H9 (cell line): ENCODE measurements at regions not wholly inside any gene's neighbourhood (a gene's known extent, or its start where the extent isn't known, plus 50 kb on each side); places are given as distances from the start of the nearest gene placed in this dataset.

Experiments used
- DNase-seq: peaks from one replicate; pipeline ENCODE4 v3.0.0-alpha.2; 2017
- H2AFZ ChIP-seq: one replicate; pipeline ENCODE4 v1.6.1; 2013; ENCODE audit warnings: mild to moderate bottlenecking, low read length, control low read depth, moderate library complexity
- H2AK5ac ChIP-seq: 2 replicates; pipeline ENCODE4 v1.6.1; 2013; ENCODE audit warnings: low read length, control low read depth, mixed read lengths; ENCODE audit not compliant: insufficient read length
- H2BK120ac ChIP-seq: one replicate; pipeline ENCODE4 v1.6.1; 2013; ENCODE audit warnings: low read depth, mild to moderate bottlenecking, low read length, control low read depth, inconsistent platforms; ENCODE audit not compliant: poor library complexity, severe bottlenecking
- H2BK12ac ChIP-seq: 2 replicates; pipeline ENCODE4 v1.6.1; 2013; ENCODE audit warnings: low read length, control low read depth, mixed read lengths, low read depth; ENCODE audit not compliant: insufficient read length
- H2BK15ac ChIP-seq: 2 replicates; pipeline ENCODE4 v1.6.1; 2013; ENCODE audit warnings: low read depth, low read length, control low read depth
- H2BK20ac ChIP-seq: one replicate; pipeline ENCODE4 v1.6.1; 2013; ENCODE audit warnings: low read depth, mild to moderate bottlenecking, low read length, control low read depth, inconsistent platforms; ENCODE audit not compliant: poor library complexity, severe bottlenecking
- H2BK5ac ChIP-seq: 2 replicates; pipeline ENCODE4 v1.6.1; 2013; ENCODE audit warnings: low read length, control low read depth, mixed read lengths; ENCODE audit not compliant: insufficient read length
- H3K14ac ChIP-seq: 2 replicates; pipeline ENCODE4 v1.6.1; 2013; ENCODE audit warnings: low read length, control low read depth; ENCODE audit not compliant: insufficient read depth
- H3K18ac ChIP-seq: 2 replicates; pipeline ENCODE4 v1.6.1; 2013; ENCODE audit warnings: low read depth, mild to moderate bottlenecking, mixed read lengths, low read length, control low read depth; ENCODE audit not compliant: insufficient read length
- H3K23ac ChIP-seq: 2 replicates; pipeline ENCODE4 v1.6.1; 2013; ENCODE audit warnings: low read length, control low read depth, mixed read lengths, low read depth; ENCODE audit not compliant: insufficient read length
- H3K23me2 ChIP-seq: 2 replicates; pipeline ENCODE4 v1.6.1; 2013; ENCODE audit warnings: low read depth, mild to moderate bottlenecking, mixed read lengths, low read length, control low read depth; ENCODE audit not compliant: insufficient read length, poor library complexity, severe bottlenecking
- H3K27ac ChIP-seq: 2 replicates; pipeline ENCODE4 v1.5.1; 2013; ENCODE audit warnings: low read length, control low read depth, mixed read lengths, low read depth; ENCODE audit not compliant: insufficient read length
- H3K27me3 ChIP-seq: 2 replicates; pipeline ENCODE4 v1.6.1; 2013; ENCODE audit warnings: low read length, control low read depth, inconsistent platforms; ENCODE audit not compliant: insufficient read depth
- H3K4ac ChIP-seq: 2 replicates; pipeline ENCODE4 v1.6.1; 2013; ENCODE audit warnings: low read depth, mild to moderate bottlenecking, control low read depth, inconsistent platforms, low read length, moderate library complexity
- H3K4me1 ChIP-seq: 2 replicates; pipeline ENCODE4 v1.6.1; 2013; ENCODE audit warnings: low read length, control low read depth, inconsistent platforms; ENCODE audit not compliant: insufficient read depth
- H3K4me2 ChIP-seq: 2 replicates; pipeline ENCODE4 v1.6.1; 2013; ENCODE audit warnings: low read length, control low read depth, mixed read lengths; ENCODE audit not compliant: insufficient read length, insufficient read depth
- H3K56ac ChIP-seq: 2 replicates; pipeline ENCODE4 v1.6.1; 2013; ENCODE audit warnings: low read depth, mild to moderate bottlenecking, mixed read lengths, low read length, control low read depth; ENCODE audit not compliant: insufficient read length
- H3K79me1 ChIP-seq: 2 replicates; pipeline ENCODE4 v1.6.1; 2013; ENCODE audit warnings: low read depth, mild to moderate bottlenecking, moderate library complexity, low read length, control low read depth, inconsistent platforms; ENCODE audit not compliant: insufficient read depth, poor library complexity, severe bottlenecking
- H3K79me2 ChIP-seq: 2 replicates; pipeline ENCODE4 v1.6.1; 2013; ENCODE audit warnings: low read length, control low read depth, inconsistent platforms; ENCODE audit not compliant: insufficient read depth
- H3K9ac ChIP-seq: 2 replicates; pipeline ENCODE4 v1.6.1; 2013; ENCODE audit warnings: low read length, control low read depth, mixed read lengths; ENCODE audit not compliant: insufficient read length; ENCODE audit errors: extremely low read depth
- H3K9me3 ChIP-seq: one replicate; pipeline ENCODE4 v1.6.1; 2013; ENCODE audit warnings: low read depth, low read length, inconsistent platforms; ENCODE audit not compliant: control insufficient read depth
- H3T11ph ChIP-seq: one replicate; pipeline ENCODE4 v1.6.1; 2013; ENCODE audit warnings: mild to moderate bottlenecking, low read length, control low read depth, inconsistent platforms
- H4K20me1 ChIP-seq: one replicate; pipeline ENCODE4 v1.6.1; 2013; ENCODE audit not compliant: control insufficient read depth, insufficient read length, insufficient read depth
- H4K5ac ChIP-seq: 2 replicates; pipeline ENCODE4 v1.6.1; 2013; ENCODE audit warnings: low read depth, mild to moderate bottlenecking, mixed read lengths, low read length, control low read depth; ENCODE audit not compliant: insufficient read length
- H4K8ac ChIP-seq: replicated peaks from 2 replicates; pipeline ENCODE4 v1.6.1; 2013; ENCODE audit warnings: low read length, control low read depth, mixed read lengths, low read depth; ENCODE audit not compliant: insufficient read length
- H4K91ac ChIP-seq: 2 replicates; pipeline ENCODE4 v1.6.1; 2013; ENCODE audit warnings: low read depth, mild to moderate bottlenecking, moderate library complexity, mixed read lengths, low read length, control low read depth; ENCODE audit not compliant: insufficient read length
- H3K27ac Mint-ChIP-seq, 3 experiments: 2 replicates in 2 of 3; 3 replicates in 1 of 3; pipeline ENCODE4 v1.8.0; 2020 to 2021; ENCODE audit warnings: mixed read lengths in 3 of 3, mild to moderate bottlenecking in 1 of 3, moderate library complexity in 1 of 3
- H3K27me3 Mint-ChIP-seq: 2 replicates; pipeline ENCODE4 v1.8.0; 2021; ENCODE audit warnings: low read depth, mild to moderate bottlenecking, moderate library complexity, mixed read lengths
- H3K36me3 Mint-ChIP-seq, 3 experiments: 2 replicates in 2 of 3; 3 replicates in 1 of 3; pipeline ENCODE4 v1.8.0; 2020 to 2021; ENCODE audit warnings: low read depth in 3 of 3, mixed read lengths in 3 of 3; ENCODE audit not compliant: insufficient read depth in 1 of 3
- H3K4me1 Mint-ChIP-seq, 2 experiments: 2 replicates each; pipeline ENCODE4 v1.8.0; 2020; ENCODE audit warnings: mixed read lengths in 2 of 2
- H3K4me3 Mint-ChIP-seq, 2 experiments: 2 replicates in 1 of 2; 3 replicates in 1 of 2; pipeline ENCODE4 v1.8.0; 2020 to 2021; ENCODE audit warnings: mild to moderate bottlenecking in 2 of 2, mixed read lengths in 2 of 2, moderate library complexity in 1 of 2
- H3K9me3 Mint-ChIP-seq, 2 experiments: 2 replicates in 1 of 2; 3 replicates in 1 of 2; pipeline ENCODE4 v1.8.0; 2020; ENCODE audit warnings: mild to moderate bottlenecking in 2 of 2, mixed read lengths in 2 of 2, moderate library complexity in 1 of 2
- WGBS: extraction: QIAGEN DNeasy Blood & Tissue Kit; methylation state at CpG from one replicate; pipeline ENCODE4 v1.1.7; 2013; ENCODE audit warnings: missing lambda C conversion rate, low lambda C conversion rate, mixed read lengths; ENCODE audit not compliant: insufficient read length; ENCODE audit errors: extremely low coverage; 5-methylcytosine and 5-hydroxymethylcytosine counted together
- TF ChIP-seq, protein P1 (sequence below): fragments of 200-600 bp; sonication (generic); conservative IDR thresholded peaks from 3 replicates; pipeline ENCODE4 v1.8.0; 2021; ENCODE audit warnings: antibody characterized with exemption, mild to moderate bottlenecking

DNA sequence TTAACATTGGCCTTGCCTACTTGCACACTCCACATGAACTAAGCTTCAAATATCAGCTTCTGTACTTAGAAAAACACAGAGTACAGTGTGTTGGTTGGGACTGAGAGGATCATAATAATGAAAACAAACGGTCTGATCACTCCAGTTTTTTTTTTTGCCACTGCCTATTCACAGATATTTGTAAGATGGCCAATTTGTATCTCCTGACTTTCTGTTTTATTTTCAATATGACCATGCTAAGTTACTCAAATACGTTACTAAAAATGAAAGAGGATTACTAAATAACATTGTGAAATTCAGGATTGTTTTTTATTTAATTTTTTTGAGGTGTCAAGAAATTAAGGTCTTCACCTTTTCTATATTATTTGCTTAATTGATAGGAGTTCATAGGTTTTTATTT, 595.1 kb downstream of the TUSC7 start:
- H3K27ac ChIP-seq = no peak overlapping the region
- H3K27me3 ChIP-seq = no peaks in the 10 kb centered on the region
- Mint-ChIP-seq H3K36me3 (no peaks in the 10 kb centered on the region), H3K4me3 (no peak overlapping the region), H3K27ac (no peak overlapping the region), H3K27me3 (no peaks in the 10 kb centered on the region), H3K9me3 (no peaks in the 10 kb centered on the region), H3K4me1 (no peaks in the 10 kb centered on the region)
- no peaks in the 10 kb centered on the region for H3K9me3 ChIP-seq
- H3K23ac ChIP-seq = no peak overlapping the region
- no peak overlapping the region for H2AK5ac ChIP-seq
- H2BK20ac ChIP-seq = no peak overlapping the region
- H3K14ac ChIP-seq = no peak overlapping the region
- TF ChIP-seq, protein P1, sequence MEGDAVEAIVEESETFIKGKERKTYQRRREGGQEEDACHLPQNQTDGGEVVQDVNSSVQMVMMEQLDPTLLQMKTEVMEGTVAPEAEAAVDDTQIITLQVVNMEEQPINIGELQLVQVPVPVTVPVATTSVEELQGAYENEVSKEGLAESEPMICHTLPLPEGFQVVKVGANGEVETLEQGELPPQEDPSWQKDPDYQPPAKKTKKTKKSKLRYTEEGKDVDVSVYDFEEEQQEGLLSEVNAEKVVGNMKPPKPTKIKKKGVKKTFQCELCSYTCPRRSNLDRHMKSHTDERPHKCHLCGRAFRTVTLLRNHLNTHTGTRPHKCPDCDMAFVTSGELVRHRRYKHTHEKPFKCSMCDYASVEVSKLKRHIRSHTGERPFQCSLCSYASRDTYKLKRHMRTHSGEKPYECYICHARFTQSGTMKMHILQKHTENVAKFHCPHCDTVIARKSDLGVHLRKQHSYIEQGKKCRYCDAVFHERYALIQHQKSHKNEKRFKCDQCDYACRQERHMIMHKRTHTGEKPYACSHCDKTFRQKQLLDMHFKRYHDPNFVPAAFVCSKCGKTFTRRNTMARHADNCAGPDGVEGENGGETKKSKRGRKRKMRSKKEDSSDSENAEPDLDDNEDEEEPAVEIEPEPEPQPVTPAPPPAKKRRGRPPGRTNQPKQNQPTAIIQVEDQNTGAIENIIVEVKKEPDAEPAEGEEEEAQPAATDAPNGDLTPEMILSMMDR = no peak
- H4K8ac ChIP-seq = no peak overlapping the region
- no peak overlapping the region for H3K9ac ChIP-seq
- H3K23me2 ChIP-seq = no peaks in the 10 kb centered on the region
- no peak overlapping the region for H3K4me2 ChIP-seq
- H3T11ph ChIP-seq = no peak overlapping the region
- H2BK12ac ChIP-seq = no peak overlapping the region
- no peak overlapping the region for H3K18ac ChIP-seq
- H3K79me1 ChIP-seq = no peaks in the 10 kb centered on the region
- H3K79me2 ChIP-seq = no peaks in the 10 kb centered on the region
- no peak overlapping the region for H2BK120ac ChIP-seq
- no peak overlapping the region for H3K56ac ChIP-seq
- no peak for DNase-seq
- no peak overlapping the region for H3K4ac ChIP-seq
- no peak overlapping the region for H4K91ac ChIP-seq
- no peaks in the 10 kb centered on the region for H4K20me1 ChIP-seq
- no peak overlapping the region for H2BK5ac ChIP-seq
- H2AFZ ChIP-seq = no peak overlapping the region
- no CpG with 5 or more reads among the region's 2 CpGs for WGBS
- H3K4me1 ChIP-seq = no peaks in the 10 kb centered on the region
- no peak overlapping the region for H4K5ac ChIP-seq
- H2BK15ac ChIP-seq = no peak overlapping the region
